GM06990 (cell line): ENCODE measurements at regions not wholly inside any gene's neighbourhood (a gene's known extent, or its start where the extent isn't known, plus 50 kb on each side); places are given as distances from the start of the nearest gene placed in this dataset.

Experiments used
- DNase-seq: peaks from one replicate; pipeline ENCODE4 v3.0.0-alpha.2; 2011; ENCODE audit not compliant: insufficient read length; ENCODE audit errors: extremely low read depth
- H3K27me3 ChIP-seq: replicated peaks from 2 replicates; pipeline ENCODE4 v1.6.0; 2011; ENCODE audit warnings: low read length; ENCODE audit not compliant: control insufficient read depth, insufficient read depth
- H3K36me3 ChIP-seq: 2 replicates; pipeline ENCODE4 v1.5.1; 2011; ENCODE audit warnings: low read length; ENCODE audit not compliant: control insufficient read depth, insufficient read depth
- H3K4me3 ChIP-seq: replicated peaks from 2 replicates; pipeline ENCODE4 v1.5.1; 2011; ENCODE audit warnings: low read depth, mild to moderate bottlenecking, control low read depth, low read length
- TF ChIP-seq, protein P1 (sequence below): IDR thresholded peaks from 2 replicates; pipeline ENCODE4 v1.5.1; 2011; ENCODE audit warnings: low read length, control low read depth, mild to moderate bottlenecking, inconsistent platforms; ENCODE audit not compliant: insufficient read depth, poor library complexity, severe bottlenecking

DNA sequence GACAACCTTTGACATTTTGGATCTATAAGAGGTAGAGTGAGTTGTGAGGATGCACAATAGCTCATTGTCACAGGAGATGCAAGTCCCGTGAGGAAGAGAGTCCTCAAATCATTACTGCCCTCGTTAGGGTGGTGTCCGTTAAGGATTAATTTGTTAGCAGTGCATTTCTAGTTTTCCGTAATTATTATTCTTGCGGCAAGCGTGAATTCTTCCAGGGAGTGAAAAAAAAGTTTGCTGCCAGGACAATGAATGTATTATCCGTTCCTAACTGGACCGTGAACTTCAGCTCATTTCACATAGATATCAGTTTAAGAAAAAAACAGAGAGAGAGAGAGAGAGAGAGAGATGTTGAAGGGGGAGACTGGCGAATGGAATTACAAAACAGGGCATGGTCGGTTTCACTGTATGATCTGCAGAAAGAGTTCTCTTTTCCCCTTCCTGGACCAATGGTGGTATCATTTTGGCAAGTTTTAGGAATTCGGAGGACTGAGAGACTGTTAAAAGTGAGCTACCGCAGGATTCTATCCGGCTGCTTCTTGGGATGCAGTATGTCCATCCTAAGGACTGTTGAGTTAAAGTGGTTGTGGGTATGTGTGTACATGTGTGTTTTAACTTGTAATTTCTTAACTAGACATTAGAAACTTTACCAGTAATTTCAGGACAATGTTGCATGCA, 216.0 kb upstream of the NFIA start:
- H3K4me3 ChIP-seq, result no peak overlapping the region
- H3K27me3 ChIP-seq, result no peaks in the 10 kb centered on the region; the same call in 1 of the 2 replicates
- TF ChIP-seq, protein P1, sequence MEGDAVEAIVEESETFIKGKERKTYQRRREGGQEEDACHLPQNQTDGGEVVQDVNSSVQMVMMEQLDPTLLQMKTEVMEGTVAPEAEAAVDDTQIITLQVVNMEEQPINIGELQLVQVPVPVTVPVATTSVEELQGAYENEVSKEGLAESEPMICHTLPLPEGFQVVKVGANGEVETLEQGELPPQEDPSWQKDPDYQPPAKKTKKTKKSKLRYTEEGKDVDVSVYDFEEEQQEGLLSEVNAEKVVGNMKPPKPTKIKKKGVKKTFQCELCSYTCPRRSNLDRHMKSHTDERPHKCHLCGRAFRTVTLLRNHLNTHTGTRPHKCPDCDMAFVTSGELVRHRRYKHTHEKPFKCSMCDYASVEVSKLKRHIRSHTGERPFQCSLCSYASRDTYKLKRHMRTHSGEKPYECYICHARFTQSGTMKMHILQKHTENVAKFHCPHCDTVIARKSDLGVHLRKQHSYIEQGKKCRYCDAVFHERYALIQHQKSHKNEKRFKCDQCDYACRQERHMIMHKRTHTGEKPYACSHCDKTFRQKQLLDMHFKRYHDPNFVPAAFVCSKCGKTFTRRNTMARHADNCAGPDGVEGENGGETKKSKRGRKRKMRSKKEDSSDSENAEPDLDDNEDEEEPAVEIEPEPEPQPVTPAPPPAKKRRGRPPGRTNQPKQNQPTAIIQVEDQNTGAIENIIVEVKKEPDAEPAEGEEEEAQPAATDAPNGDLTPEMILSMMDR, result no peak
- no peaks in the 10 kb centered on the region for H3K36me3 ChIP-seq
- no peak for DNase-seq

DNA sequence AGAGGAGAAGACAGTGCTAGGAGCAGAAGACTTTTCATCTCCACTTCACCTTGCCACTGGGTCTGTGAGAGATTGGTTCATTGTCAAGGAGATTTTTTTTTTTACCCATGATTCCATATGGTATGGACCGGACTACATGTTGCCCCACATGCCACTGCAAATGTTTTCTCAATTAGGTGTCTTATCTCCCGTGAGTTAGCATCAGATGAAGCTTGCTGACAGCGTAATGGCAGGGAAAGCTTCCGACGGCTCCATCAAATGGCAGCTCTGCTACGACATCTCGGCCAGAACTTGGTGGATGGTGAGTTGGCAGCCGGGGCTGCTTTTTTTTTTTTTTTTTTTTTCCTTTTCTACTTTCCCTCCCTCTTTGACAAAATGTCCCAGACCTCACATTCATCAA, 217.2 kb upstream of the NFIA start:
- Histone ChIP-seq H3K36me3 (no peaks in the 10 kb centered on the region), H3K4me3 (no peak overlapping the region), H3K27me3 (no peaks in the 10 kb centered on the region; the same call in 1 of the 2 replicates)
- DNase-seq, result no peak
- TF ChIP-seq, protein P1, result no peak

DNA sequence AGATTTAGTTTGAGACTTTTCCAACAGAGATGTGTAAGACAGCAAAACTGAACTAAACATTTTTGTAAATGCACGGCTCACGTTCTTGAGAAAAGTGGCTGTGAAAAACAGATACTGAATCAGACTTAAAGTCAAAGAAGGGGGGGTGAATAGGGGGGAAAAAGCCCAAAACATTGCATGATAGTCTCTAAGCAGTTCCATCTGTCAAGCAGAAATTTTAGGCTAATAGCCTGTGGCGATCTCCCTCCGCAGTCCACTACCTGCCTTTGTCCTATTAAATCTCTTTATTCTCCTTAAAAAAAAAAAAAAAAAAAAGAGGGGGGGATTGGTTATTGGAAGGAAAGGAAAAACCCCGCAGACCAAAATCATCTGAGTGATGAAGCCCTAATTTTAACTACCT, 217.6 kb upstream of the NFIA start:
- Histone ChIP-seq H3K4me3 (no peak overlapping the region), H3K27me3 (no peaks in the 10 kb centered on the region; the same call in 1 of the 2 replicates), H3K36me3 (no peaks in the 10 kb centered on the region)
- TF ChIP-seq, protein P1, result no peak
- DNase-seq, result no peak

DNA sequence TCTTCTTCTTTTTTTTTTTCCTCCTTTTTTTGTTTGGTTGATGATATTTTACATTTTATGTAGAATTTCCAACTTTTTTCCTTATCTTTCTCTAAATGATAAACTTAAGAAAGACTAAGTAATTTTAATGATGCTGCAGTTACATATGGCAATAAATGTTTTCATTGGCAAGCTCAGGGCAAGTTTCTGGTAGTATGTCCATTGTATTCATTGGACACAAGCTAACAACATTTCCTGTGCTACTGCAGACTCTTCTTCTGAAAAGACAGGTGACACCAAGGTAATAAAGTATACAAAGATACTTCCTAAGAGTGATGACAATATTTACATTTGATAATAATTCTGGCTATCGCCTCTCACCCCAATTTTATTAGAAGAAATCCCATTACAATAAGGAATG, 219.2 kb upstream of the NFIA start:
- H3K36me3 ChIP-seq, result no peaks in the 10 kb centered on the region
- TF ChIP-seq, protein P1, result no peak
- no peak for DNase-seq
- no peak overlapping the region for H3K4me3 ChIP-seq
- no peaks in the 10 kb centered on the region; the same call in 1 of the 2 replicates for H3K27me3 ChIP-seq

DNA sequence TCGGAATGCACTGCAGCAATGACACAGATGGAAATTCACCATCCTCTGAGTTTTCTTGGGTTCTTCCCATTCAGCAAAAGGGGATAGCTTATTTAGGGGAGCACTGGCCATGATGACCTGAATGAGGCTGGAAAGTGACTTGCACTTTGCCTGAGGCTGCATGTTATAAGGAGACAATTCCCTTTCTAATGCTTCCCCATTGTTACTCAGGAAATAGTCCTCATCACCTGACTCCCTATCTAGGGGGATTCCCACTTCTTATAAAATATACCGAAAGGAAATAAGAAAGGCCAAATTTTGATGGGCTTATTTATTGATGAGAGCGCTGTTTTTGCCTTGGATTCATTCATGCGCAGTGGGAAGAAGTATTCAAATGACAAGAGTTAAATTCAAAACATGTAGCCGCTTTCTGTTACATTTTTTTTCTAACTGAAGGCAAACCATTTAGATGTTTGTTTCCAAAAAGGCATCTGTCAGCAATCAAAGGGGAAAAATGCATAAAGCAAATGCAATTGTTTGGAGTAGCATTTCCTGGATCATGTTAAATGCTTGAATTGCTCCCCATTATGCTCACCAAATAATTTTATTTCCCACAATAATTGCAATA, 220.3 kb upstream of the NFIA start:
- DNase-seq, result no peak
- TF ChIP-seq, protein P1, result no peak
- Histone ChIP-seq H3K36me3 (no peaks in the 10 kb centered on the region), H3K4me3 (no peak overlapping the region), H3K27me3 (no peaks in the 10 kb centered on the region; the same call in 1 of the 2 replicates)
